ENCODE measurements at regions not wholly inside any gene's neighbourhood (a gene's known extent, or its start where the extent isn't known, plus 50 kb on each side); places are given as distances from the start of the nearest gene placed in this dataset.

- TF ChIP-seq, protein P1, sequence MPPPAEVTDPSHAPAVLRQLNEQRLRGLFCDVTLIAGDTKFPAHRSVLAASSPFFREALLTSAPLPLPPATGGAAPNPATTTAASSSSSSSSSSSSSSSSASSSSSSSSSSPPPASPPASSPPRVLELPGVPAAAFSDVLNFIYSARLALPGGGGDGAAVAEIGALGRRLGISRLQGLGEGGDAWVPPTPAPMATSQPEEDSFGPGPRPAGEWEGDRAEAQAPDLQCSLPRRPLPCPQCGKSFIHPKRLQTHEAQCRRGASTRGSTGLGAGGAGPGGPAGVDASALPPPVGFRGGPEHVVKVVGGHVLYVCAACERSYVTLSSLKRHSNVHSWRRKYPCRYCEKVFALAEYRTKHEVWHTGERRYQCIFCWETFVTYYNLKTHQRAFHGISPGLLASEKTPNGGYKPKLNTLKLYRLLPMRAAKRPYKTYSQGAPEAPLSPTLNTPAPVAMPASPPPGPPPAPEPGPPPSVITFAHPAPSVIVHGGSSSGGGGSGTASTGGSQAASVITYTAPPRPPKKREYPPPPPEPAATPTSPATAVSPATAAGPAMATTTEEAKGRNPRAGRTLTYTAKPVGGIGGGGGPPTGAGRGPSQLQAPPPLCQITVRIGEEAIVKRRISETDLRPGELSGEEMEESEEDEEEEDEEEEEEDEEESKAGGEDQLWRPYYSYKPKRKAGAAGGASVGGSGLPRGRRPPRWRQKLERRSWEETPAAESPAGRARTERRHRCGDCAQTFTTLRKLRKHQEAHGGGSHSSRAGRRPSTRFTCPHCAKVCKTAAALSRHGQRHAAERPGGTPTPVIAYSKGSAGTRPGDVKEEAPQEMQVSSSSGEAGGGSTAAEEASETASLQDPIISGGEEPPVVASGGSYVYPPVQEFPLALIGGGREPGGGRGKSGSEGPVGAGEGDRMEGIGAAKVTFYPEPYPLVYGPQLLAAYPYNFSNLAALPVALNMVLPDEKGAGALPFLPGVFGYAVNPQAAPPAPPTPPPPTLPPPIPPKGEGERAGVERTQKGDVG (CRISPR knock-in tag; IDR thresholded peaks at IDR 0.05): no peak
- TF ChIP-seq MXI1 (IDR thresholded peaks at IDR 0.05; ENCODE audit: low read depth, low read length) (no peak), JUNB (IDR thresholded peaks at IDR 0.05) (no peak), MEF2B (IDR thresholded peaks at IDR 0.05; ENCODE audit: partially characterized antibody, poor library complexity, severe bottlenecking) (no peak), SREBF2 (IDR thresholded peaks at IDR 0.05; ENCODE audit: low read length) (no peak), PKNOX1 (IDR thresholded peaks at IDR 0.05) (no peak), CBFB (IDR thresholded peaks at IDR 0.05; ENCODE audit: low read depth) (no peak), SMARCA5 (IDR thresholded peaks at IDR 0.05) (no peak), TCF3 (IDR thresholded peaks at IDR 0.05; ENCODE audit: borderline replicate concordance, insufficient read depth, low read depth, low read length) (no peak), CBX5 (IDR thresholded peaks at IDR 0.05; ENCODE audit: low read depth) (no peak)
- TF ChIP-seq, protein P2, sequence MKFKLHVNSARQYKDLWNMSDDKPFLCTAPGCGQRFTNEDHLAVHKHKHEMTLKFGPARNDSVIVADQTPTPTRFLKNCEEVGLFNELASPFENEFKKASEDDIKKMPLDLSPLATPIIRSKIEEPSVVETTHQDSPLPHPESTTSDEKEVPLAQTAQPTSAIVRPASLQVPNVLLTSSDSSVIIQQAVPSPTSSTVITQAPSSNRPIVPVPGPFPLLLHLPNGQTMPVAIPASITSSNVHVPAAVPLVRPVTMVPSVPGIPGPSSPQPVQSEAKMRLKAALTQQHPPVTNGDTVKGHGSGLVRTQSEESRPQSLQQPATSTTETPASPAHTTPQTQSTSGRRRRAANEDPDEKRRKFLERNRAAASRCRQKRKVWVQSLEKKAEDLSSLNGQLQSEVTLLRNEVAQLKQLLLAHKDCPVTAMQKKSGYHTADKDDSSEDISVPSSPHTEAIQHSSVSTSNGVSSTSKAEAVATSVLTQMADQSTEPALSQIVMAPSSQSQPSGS (IDR thresholded peaks at IDR 0.05; ENCODE audit: low read length): no peak
Measured at GRCh38 chr4:96126227-96126626, 286.3 kb downstream of the PDHA2 start (continued).

Data from GM12878 (cell line).